HG03354 (cell line): ENCODE measurements at regions not wholly inside any gene's neighbourhood (a gene's known extent, or its start where the extent isn't known, plus 50 kb on each side); places are given as distances from the start of the nearest gene placed in this dataset.
"Not testable (repeated sequence)": the region's sequence is repeated elsewhere in the genome, so short reads cannot be mapped to it uniquely, and the experiment has no call there.

Experiments
- ATAC-seq: cut with Tn5 transposase; IDR thresholded peaks from one replicate; pipeline ENCODE4 v1.9.1; 2021; ENCODE audit warnings: mild to moderate bottlenecking; ENCODE audit not compliant: unreplicated experiment, poor library complexity, severe bottlenecking

DNA sequence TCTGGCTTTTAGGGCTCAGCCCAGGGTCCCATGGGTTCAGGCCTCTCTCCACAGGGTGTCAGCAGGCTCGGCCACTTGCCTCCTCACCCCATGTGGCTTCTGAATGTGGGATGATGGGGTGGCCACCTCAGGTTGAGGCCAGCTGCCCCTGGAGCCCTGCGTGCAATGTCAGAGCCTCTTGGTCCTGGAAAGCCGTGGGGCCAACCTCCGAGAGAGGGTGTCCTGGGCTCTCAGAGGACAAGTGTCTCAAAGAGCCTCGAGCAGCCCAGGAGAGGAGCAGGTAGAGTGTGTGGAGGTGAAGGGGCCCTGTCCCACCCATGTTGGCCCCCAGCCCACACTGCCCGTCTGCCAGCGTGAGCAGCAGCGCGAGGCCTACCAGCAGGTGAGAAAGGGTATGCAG, 86.0 kb downstream of the PLXNA1 start:
- no peak for ATAC-seq

DNA sequence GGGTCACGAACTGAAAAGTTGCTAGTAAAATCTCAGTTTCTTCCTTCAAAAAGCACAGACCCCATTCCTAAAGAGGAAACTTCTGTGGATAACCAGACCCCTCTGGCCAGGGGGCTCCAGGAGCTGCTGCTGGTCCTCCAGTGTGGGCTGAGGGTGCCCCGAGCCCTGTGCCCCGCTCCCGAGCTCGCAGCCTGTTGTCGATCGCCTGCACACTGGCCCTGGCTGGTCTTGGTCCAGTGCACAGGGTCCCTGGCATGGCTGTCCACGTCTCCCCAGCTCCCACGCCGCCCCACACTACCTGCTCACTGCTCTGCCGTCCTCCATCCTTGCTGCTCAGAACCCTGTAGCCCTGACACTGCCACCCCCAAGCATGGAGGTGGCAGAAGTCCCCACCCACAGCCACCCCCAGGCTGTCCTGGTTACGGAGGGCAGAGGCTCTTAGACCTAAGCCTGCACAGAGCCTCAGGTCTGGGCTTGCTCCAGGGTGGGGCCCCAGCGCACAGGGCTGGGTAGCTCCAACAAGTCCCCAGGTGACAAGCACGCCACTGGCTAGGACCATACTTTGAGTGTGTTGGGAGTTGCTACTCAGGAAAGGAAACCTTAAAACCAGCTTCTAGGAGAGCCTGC, 87.0 kb downstream of the PLXNA1 start:
- no peak for ATAC-seq

DNA sequence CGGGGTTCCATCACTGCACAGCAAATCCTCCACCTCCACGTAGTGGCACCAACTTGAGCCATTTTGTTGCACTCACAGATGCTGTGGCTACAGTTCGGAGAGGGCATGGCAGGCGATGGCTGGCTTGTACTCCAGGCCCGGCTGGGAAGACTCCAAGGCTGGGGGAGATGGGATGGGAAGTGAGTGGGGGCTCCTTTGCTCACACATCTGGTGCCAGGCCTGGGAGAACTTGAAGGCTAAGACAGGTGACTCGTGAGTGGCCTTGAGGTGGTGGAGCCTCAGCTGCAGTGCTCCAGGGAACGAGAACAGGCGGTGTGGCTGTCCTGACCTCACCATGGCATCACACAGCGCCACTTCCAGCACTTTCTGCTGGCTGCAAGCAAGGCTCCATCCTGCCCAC, 87.9 kb downstream of the PLXNA1 start:
- ATAC-seq, result no peak

DNA sequence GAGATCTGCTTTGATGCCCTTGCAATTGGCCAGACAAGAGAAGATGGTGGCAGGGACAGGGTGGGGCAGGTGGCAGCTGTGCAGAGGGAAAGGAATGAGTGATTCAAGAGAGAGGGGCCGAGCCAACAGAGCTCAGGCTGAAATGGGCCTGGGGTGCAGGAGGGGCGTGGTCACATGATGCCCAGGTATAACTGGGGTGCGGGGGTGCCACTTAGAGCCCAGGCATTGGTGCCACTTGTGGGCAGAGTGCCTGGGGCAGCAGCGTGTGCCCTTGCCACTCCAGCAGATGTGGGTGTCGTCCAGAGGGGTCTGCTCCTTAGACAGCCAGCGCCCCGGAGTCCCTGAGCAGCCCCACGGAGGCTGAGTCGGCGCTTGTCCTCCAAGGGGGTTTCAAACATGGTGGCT, 88.7 kb downstream of the PLXNA1 start:
- no peak for ATAC-seq

DNA sequence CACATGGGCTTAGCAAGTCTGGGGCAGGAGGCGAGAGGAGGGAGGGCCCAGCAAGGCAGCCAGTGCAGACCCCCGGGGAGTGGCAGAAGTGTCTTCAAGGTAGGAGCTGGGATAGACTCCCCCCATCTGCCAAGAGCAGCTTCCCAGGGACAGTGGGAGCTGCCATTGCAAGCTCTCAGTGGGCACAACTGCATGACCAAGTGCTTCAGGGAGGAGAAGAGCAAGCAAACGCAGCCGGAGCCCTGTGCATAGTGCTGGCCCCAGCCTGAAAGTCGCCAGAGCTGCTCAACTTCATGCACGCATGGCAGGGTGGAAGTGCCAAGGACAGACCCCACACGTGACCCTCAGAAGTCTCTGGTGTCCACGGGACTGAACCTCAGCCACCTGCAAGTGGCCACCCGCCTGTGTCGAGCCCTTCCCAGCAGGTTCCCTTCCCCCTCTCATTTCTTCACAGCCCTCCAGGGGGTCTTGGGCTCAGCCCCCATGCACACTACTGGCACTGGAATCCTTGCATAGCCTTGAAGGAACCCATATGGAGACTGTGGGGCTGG, 89.4 kb downstream of the PLXNA1 start:
- no peak for ATAC-seq

DNA sequence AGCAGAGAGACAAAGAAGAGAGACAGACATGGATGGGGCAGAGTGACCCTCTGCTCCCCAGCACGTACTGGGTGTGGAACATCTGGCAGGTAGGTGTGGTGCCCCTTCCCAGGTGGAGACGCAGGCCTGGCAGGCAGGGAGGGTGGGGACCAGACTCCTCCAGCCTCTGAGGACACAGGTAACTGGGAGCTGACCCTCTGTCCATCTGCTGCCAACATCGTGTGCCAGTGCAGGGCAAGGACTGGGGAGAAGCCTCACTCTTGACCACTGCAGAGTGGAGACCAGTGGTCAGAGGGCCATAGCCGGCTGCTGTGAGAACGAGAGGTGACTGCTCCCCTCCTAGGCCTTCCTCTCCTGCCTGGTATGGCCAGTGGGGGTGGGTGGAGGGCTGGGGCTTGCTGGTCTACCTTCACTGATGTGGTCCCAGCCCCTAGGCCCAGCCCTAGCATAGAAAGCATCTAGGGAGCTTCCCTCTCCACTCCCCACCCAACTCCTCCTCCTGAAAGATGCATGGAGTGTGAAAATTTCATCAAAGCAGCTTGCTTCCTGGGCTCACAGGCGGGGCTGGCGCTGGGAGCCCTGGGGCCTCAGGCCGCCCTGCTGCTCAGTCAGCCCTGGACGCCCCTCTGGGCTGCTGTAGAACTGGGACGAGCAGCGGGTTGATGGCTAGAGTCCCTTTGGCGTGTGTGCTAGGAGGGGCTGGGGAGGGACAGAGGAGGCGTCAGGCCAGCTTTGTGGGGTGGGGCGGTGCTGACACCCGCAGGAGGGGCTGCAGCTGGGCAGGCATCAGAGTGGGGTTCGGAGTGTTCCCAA, 90.3 kb downstream of the PLXNA1 start:
- ATAC-seq, result no peak

DNA sequence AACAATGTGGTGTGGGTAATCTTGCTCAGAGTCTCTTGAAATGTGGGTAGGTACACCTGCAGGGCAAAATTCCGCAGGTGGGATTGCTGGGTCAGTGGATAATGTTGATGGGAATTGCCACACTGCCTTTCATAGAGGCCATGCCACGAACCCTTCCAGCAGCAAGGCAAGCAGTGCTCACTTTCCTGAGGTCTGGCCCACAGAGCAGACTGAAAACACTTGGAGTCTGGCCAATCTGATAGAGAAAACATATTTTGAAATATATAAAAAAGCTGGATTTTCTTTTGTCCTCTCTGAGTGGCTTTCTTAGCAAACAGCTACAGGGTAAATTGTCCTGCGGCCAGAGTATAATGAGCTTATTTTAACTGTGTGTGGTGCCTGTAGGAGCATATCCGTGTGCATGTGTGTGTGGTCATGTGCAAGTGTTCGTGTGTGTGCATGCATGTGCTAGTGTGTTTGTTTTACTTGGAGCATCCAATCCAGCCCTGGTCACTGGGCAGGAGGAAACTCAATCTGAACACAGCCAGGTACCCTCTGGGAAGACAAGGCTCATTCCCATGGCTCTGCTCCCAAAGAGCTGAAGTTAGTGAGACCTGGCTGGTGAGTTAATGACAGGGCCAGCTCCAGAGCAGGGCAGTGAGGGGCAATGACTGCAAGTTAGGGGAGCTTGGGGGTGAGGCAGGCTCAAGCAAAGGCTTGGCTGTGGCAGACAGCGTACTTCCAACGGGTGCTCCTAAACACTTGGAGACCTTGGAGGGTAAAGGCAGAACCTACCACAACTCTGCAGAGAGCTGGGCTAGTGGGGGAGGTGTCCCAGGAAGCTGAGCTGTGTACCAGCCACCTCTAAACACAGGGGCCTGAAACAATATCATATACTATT, 91.3 kb downstream of the PLXNA1 start:
- ATAC-seq, result no peak

DNA sequence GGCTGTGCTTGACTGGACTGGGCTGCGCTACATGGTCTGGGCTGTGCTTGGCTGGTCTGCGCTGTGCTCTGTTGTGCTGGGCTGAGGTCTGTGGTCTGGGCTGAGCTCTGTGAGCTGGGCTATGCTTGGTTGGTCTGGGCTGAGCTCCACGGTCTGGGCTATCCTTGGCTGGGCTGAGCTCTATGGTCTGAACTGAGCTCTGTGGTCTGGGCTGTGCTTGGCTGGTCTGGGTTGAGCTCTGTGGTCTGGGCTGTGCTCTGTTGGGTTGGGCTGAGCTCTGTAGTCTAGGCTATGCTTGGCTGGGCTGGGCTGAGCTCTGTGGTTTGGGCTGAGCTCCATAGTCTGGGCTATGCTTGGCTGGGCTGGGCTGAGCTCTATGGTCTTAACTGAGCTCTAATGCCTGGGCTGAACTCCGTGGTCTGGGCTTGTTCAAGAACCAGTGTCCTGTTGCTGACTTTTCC, 92.0 kb downstream of the PLXNA1 start:
- ATAC-seq, result peak; percentile 95

DNA sequence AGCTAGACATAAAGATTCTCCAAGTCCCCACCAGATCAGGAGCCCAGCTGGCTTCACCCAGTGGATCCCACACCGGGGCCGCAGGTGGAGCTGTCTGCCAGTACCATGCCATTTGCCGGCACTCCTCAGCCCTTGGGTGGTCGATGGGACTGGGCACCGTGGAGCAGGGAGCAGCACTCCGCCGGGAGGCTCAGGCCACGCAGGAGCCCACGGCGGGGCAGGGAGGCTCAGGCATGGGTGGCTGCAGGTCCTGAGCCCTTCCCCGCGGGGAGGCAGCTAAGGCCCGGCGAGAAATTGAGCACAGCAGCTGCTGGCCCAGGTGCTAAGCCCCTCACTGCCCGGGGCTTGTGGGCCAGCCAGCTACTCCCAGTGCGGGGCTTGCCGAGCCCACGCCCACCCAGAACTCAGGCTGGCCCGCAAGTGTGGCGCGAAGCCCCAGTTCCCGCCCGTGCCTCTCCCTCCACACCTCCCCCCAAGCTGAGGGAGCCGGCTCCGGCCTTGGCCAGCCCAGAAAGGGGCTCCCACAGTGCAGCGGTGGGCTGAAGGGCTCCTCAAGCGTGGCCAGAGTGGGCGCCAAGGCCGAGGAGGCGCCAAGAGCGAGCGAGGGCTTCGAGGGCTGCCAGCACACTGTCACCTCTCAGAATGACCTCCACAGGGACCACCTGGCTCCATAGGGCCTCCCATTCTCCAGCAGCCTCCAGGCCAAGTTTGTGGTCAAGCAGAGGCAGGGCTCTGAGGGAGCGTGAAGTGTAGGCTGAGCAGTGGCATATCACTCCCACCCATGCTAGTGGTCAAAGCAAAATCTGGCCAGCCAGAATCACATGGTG, 93.5 kb downstream of the PLXNA1 start:
- ATAC-seq, result not testable (repeated sequence)

DNA sequence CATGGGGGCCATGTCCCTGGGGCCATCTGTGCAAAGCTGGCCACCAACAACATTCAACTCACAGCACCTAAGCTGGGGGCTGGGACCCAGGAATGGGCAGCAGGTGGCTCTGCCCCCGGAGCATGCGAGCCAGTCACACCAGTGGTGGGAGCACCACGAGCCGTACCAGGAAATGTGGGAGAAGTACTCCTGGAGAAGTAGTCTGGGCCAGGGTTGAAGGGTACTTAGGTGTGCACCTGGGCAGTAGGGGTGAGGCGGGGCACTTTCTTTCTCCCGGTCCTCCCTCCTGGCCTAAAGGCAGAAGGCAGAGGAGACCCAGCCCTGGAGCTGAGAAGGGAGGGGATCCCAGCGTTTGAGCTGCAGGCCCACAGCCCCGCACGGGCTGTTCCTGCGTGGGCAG, 94.2 kb downstream of the PLXNA1 start:
- ATAC-seq, result no peak

DNA sequence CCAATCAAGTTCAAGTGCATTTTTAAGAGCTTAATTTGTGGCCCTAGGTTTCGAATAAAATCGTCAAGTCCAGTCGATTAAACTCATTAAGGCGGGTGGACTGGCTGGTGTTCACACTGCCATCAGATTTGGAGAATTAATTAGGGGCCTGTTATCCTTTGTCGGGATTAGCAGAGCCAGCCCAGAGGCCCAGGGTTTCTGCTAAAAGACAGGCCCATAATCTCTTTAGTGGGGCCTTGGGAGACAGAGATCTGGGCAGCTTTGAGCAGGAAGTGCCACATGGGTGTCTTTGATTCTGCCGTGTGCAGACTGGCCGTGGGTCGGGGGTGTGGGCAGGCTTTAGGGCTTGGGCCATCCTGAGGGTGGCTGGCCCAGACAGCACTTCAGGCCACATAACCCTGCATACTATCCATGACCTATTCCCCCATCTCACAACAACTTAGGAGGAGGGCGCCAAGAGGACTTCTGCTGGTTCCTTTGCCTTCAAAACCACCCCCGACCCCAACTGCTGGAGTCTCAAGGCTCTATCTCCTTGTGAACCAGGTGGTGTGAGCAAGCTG, 94.7 kb downstream of the PLXNA1 start:
- no peak for ATAC-seq

DNA sequence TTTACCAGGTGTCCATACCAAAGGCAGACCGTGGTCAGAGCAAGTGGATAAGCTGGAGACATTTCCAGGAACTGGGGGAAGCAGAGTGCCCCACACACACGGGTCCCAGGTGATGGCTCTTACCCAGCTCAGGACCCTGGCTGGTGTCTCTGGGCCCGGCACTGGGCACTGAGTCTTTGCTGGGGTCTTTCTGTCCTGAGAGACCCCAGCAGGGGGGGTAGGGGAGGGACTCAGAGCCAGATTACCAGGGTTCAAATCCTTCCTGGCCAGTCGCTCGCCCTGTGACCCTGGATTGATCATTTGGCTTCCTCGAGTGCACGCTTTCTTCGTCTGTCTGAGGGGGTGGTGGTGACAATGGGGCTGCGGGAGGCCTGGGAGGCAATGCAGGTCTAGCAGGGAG, 95.7 kb downstream of the PLXNA1 start:
- ATAC-seq, result no peak

DNA sequence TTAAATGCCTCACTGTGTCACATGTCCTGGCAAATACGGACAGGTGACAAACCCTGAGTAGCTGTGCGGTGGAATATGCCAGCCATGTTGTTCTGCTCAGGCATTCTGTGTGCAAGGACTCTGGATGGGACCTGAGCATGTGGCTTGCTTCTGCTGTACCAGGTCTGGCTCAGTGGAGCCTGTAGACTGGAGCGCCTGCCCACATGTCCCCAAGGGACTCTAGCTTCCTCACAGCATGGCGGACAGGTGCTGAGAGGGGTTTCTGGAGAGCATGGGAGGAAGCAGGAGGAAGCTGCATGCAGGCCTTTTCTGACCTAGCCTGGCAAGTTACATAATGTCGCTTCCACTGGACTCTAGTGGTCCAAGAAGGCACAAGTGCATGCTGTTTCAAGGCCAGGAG, 96.3 kb downstream of the PLXNA1 start:
- ATAC-seq, result no peak

DNA sequence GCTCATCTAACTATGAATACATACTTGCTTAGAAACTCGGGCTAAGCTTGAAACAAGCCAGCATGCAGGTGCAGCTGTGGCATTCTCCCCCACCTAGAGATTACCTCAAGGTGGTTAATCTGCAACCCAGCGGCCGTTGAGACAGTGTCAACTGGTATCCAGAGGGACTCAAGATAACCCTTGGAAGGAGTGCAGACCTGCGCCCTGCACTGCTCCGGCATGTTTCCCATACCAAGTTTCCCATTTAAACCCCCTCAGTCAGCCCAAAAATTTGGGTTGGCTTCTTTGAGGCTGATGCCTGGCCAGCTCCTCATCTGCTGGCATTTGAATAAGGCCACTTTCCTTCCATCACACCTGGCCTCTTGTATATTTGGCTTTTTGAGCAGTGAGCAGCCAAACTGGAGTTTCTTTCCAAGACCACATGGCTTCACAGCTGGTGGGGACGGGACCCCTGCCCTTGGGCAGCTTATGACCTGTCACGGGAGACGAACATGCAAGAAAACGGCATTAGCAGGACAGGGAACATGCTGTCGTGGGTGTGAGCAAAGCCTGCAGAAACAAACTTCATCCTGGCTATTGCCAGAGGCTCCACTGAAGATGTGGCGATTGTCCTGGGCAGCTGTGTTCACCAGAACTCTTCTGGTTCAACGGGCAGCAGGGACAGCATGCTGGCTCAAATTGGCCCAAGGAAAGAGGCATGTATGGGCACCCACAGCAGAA, 98.2 kb downstream of the PLXNA1 start:
- no peak for ATAC-seq

DNA sequence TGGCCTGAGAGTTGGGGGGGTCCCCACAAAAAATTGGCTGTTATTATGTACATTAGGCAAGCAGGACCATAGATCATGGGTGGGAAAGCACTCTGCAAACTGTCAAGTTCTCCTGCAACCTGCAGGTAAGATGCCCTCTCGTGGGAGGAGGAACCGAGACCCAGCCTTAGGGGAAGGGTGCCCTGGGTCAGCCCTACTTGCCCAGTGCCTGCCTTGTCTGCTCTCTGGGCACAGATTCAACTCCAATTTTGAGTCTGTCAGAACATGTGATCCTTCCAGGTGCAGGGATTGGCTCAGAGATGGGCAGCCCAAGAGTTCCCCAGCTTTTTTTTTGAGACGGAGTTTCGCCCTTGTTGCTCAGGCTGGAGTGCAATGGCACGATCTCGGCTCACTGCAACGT, 99.2 kb downstream of the PLXNA1 start:
- no peak for ATAC-seq

DNA sequence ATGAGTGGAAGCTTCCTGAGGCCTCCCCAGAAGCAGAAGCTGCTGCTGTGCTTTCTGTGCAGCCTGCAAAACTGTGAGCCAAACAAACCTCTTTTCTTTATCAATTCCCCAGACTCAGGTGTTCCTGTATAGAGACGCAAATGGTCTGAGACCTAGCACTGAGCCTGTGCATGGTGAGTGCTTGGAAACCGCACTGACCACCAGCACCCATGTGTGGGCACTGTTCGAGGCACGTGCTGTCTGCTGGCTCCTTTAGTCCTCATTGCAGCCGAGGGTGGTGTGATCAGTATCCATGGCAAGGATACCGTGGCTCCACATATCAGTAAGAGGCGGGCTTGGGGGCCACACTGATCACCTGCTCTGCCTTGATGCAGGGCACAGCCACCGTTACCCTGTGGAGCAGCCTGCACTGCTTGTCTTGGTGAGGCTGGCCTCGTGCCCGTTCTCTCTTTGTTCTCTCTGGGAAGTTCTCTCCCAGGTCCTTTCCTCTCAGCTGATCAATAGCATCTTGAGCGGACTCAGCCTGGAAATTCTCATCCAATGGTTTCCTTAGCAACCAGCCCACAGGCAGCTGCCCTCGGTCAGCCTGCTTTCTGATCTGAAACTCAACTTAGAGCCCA, 101.0 kb downstream of the PLXNA1 start:
- ATAC-seq, result no peak

DNA sequence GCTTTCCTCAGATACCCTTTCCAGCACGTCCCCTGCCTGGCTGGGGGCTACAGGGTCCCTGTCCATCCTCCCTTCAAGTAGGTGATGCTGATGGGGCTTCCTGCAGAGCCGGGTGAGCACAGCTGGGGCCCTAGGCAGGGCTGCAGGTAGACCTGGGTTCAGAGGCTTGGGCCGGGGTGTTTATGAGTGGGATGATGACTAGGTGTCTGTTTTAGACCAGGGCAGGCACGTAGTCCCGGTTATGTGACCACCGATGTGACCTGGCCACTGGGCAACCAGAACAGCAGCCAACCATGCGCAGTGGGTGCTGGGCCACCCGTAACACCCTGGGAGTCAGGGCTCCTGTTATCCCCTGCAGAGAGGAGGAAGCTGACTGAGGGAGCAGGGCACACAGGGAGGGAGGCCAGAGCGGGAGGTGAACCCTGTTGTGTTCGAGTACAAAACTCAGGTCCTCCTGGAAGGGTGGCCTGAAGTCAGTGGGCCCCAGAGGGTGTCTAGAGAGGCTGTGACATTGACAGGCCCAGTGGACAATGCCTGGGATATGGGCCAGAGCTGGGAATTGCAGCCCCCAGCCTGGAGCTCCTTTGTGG, 101.6 kb downstream of the PLXNA1 start:
- no peak for ATAC-seq

DNA sequence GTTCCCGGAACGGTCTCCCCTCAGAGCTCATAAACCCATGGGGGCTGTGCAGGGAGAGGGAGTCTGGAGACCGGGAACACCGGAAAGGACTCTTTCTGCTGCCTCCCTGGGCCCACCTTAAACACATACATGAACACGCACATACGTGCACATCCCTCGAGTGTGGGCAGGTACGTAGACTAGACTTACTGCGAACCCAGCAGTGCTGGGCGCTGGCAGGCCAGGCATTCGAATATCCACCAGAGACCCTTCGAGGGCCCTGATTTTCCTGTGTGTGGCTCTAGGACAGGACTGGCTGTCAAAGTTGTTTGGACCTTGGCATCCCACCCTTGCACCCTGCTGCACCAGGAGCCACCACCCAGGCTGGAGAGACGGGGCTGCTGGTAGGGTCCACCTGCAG, 102.7 kb downstream of the PLXNA1 start:
- ATAC-seq, result no peak
